Spleen (tissue), 3 donors: ENCODE measurements at regions not wholly inside any gene's neighbourhood (a gene's known extent, or its start where the extent isn't known, plus 50 kb on each side); places are given as distances from the start of the nearest gene placed in this dataset.

Source experiments
- POLR2A ChIP-seq, 3 donors: fragments of 450-650 bp; IDR thresholded peaks; one replicate each; pipeline ENCODE4 v1.5.1; 2017; ENCODE audit warnings: antibody characterized with exemption in 3 of 3, mild to moderate bottlenecking in 1 of 3
- POLR2AphosphoS5 ChIP-seq, 3 donors: sonication (generic); formaldehyde crosslinking; IDR thresholded peaks; one replicate each; pipeline ENCODE4 v1.5.1; 2017; ENCODE audit warnings: antibody characterized with exemption in 3 of 3

DNA sequence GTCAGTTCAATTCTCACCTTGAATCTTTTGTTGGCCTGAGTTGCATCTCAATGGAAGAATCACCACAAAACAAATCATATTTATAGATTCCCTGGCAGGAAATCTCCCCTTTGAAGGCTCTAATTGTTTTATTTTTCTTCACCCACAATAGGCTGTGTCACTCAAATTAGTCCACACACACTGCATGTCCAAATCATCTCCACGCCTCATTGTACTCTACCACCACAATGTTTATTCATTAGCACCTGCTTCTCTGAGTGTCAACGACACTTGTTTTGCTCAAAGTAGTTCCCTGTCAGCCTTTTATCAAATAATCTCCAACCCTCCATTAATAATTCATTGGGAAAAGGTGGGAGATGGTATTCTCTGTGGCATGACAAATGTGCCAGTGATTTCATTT lies 164.3 kb downstream of the ABCC12 start:
- TF ChIP-seq POLR2AphosphoS5 (IDR thresholded peaks at IDR 0.05) (no peak), POLR2A (IDR thresholded peaks at IDR 0.05) (no peak)
